ENCODE measurements at regions not wholly inside any gene's neighbourhood (a gene's known extent, or its start where the extent isn't known, plus 50 kb on each side); places are given as distances from the start of the nearest gene placed in this dataset.
"Not testable (repeated sequence)": the region's sequence is repeated elsewhere in the genome, so short reads cannot be mapped to it uniquely, and the experiment has no call there.

- no peak for DNase-seq (ENCODE audit: low read depth)
- TF ChIP-seq POLR2A (IDR thresholded peaks at IDR 0.05; ENCODE audit: extremely low read depth, insufficient read length) (no peak), MAX (IDR thresholded peaks at IDR 0.05; ENCODE audit: low read depth, low read length) (no peak), MYC (IDR thresholded peaks at IDR 0.05; ENCODE audit: low read depth, low read length) (no peak), CTCF (IDR thresholded peaks at IDR 0.05; ENCODE audit: low read depth, low read length) (no peak)
Observed at GRCh38 chr5:62780888-62781287, 202.3 kb downstream of the LRRC70 start.

GRCh38 chr5:62780230-62780629 is 201.6 kb downstream of the LRRC70 start:
- DNase-seq (ENCODE audit: low read depth), result no peak
- TF ChIP-seq CTCF (IDR thresholded peaks at IDR 0.05; ENCODE audit: low read depth, low read length) (no peak), POLR2A (IDR thresholded peaks at IDR 0.05; ENCODE audit: extremely low read depth, insufficient read length) (no peak), MYC (IDR thresholded peaks at IDR 0.05; ENCODE audit: low read depth, low read length) (no peak), MAX (IDR thresholded peaks at IDR 0.05; ENCODE audit: low read depth, low read length) (no peak)

More at GRCh38 chr5:62780888-62781287, 202.3 kb downstream of the LRRC70 start:
- H3K4me3 ChIP-seq (ENCODE audit: low read depth, low read length), result no peak overlapping the region

GRCh38 chr5:62779010-62779422 is 200.4 kb downstream of the LRRC70 start:
- TF ChIP-seq MAX (IDR thresholded peaks at IDR 0.05; ENCODE audit: low read depth, low read length) (no peak), MYC (IDR thresholded peaks at IDR 0.05; ENCODE audit: low read depth, low read length) (no peak), POLR2A (IDR thresholded peaks at IDR 0.05; ENCODE audit: extremely low read depth, insufficient read length) (no peak), CTCF (IDR thresholded peaks at IDR 0.05; ENCODE audit: low read depth, low read length) (peak; percentile 63)
- no peak overlapping the region for H3K4me3 ChIP-seq (ENCODE audit: low read depth, low read length)
- peak; percentile 52 for DNase-seq (ENCODE audit: low read depth)

More at GRCh38 chr5:62780230-62780629, 201.6 kb downstream of the LRRC70 start:
- no peak overlapping the region for H3K4me3 ChIP-seq (ENCODE audit: low read depth, low read length)

GRCh38 chr5:62778316-62779009 is 199.8 kb downstream of the LRRC70 start:
- H3K4me3 ChIP-seq (ENCODE audit: low read depth, low read length), result no peak overlapping the region
- peak; percentile 62 for DNase-seq (ENCODE audit: low read depth)
- TF ChIP-seq MYC (IDR thresholded peaks at IDR 0.05; ENCODE audit: low read depth, low read length) (no peak), MAX (IDR thresholded peaks at IDR 0.05; ENCODE audit: low read depth, low read length) (no peak), POLR2A (IDR thresholded peaks at IDR 0.05; ENCODE audit: extremely low read depth, insufficient read length) (no peak), CTCF (IDR thresholded peaks at IDR 0.05; ENCODE audit: low read depth, low read length) (no peak)

- DNase-seq (ENCODE audit: low read depth); H3K4me3 ChIP-seq (ENCODE audit: low read depth, low read length): not testable (repeated sequence)
Observed at GRCh38 chr5:62777081-62777480, 198.5 kb downstream of the LRRC70 start.

- not testable (repeated sequence) for H3K4me3 ChIP-seq (ENCODE audit: low read depth, low read length); DNase-seq (ENCODE audit: low read depth)
Observed at GRCh38 chr5:62776592-62776991, 198.0 kb downstream of the LRRC70 start.

- no peak overlapping the region for H3K4me3 ChIP-seq (ENCODE audit: low read depth, low read length)
- TF ChIP-seq MYC (IDR thresholded peaks at IDR 0.05; ENCODE audit: low read depth, low read length), result no peak
- no peak for TF ChIP-seq POLR2A (IDR thresholded peaks at IDR 0.05; ENCODE audit: extremely low read depth, insufficient read length)
- no peak for DNase-seq (ENCODE audit: low read depth)
Observed at GRCh38 chr5:62773460-62773859, 194.8 kb downstream of the LRRC70 start.
